DND-41 (cell line): ENCODE measurements at regions not wholly inside any gene's neighbourhood (a gene's known extent, or its start where the extent isn't known, plus 50 kb on each side); places are given as distances from the start of the nearest gene placed in this dataset.

Experiments used
- ATAC-seq: fragments of 200-7000 bp; cut with Tn5 transposase; 3 replicates; pipeline ENCODE4 v1.9.1; 2021; ENCODE audit warnings: low read depth; ENCODE audit not compliant: insufficient read depth
- DNase-seq: peaks from one replicate; pipeline ENCODE4 v3.0.0-alpha.2; 2020
- H2AFZ ChIP-seq: 2 replicates; pipeline ENCODE4 v1.6.0; 2012; ENCODE audit warnings: low read depth, low read length
- H3K27ac ChIP-seq: 2 replicates; pipeline ENCODE4 v1.5.1; 2012; ENCODE audit warnings: low read length, inconsistent platforms
- H3K27me3 ChIP-seq: fragments of 200-600 bp; sonication (generic); 2 replicates; pipeline ENCODE4 v1.6.0; 2012; ENCODE audit warnings: low read length, mild to moderate bottlenecking, inconsistent platforms; ENCODE audit not compliant: insufficient read depth, poor library complexity
- H3K36me3 ChIP-seq: 2 replicates; pipeline ENCODE4 v1.5.1; 2012; ENCODE audit warnings: low read length, inconsistent platforms; ENCODE audit not compliant: insufficient read depth
- H3K4me1 ChIP-seq: 2 replicates; pipeline ENCODE4 v1.5.1; 2012; ENCODE audit warnings: mild to moderate bottlenecking, low read length; ENCODE audit not compliant: insufficient read depth
- H3K4me2 ChIP-seq: 2 replicates; pipeline ENCODE4 v1.6.0; 2012; ENCODE audit warnings: mild to moderate bottlenecking, moderate library complexity, low read length, inconsistent platforms; ENCODE audit not compliant: insufficient read depth
- H3K4me3 ChIP-seq, 2 experiments: fragments of 200-600 bp in 1 of 2; shearing (Covaris generic) in 1 of 2; 2 replicates each; pipeline ENCODE4 v1.5.1; 2012 to 2016; ENCODE audit warnings: inconsistent platforms in 2 of 2, low read length in 2 of 2, mild to moderate bottlenecking in 2 of 2, low read depth in 1 of 2, moderate library complexity in 1 of 2
- H3K79me2 ChIP-seq: 2 replicates; pipeline ENCODE4 v1.6.0; 2012; ENCODE audit warnings: low read length, inconsistent platforms; ENCODE audit not compliant: insufficient read depth
- H3K9ac ChIP-seq: 2 replicates; pipeline ENCODE4 v1.6.0; 2012; ENCODE audit warnings: low read depth, mild to moderate bottlenecking, inconsistent platforms, low read length, moderate library complexity
- H3K9me3 ChIP-seq: 2 replicates; pipeline ENCODE4 v1.5.1; 2012; ENCODE audit warnings: low read length, moderate library complexity, mild to moderate bottlenecking, inconsistent platforms; ENCODE audit not compliant: insufficient read depth, severe bottlenecking
- H4K20me1 ChIP-seq: 2 replicates; pipeline ENCODE4 v1.6.0; 2012; ENCODE audit warnings: low read length; ENCODE audit not compliant: insufficient read depth
- CTCF ChIP-seq: IDR thresholded peaks from 2 replicates; pipeline ENCODE4 v1.5.1; 2012; ENCODE audit warnings: borderline replicate concordance, low read length, moderate library complexity, mild to moderate bottlenecking; ENCODE audit not compliant: poor library complexity, severe bottlenecking; ENCODE audit errors: extremely low read depth
- EZH2 ChIP-seq: IDR thresholded peaks from 3 replicates; pipeline ENCODE4 v1.6.1; 2012; ENCODE audit warnings: borderline replicate concordance, low read depth, mild to moderate bottlenecking, moderate library complexity, low read length, inconsistent platforms; ENCODE audit not compliant: severe bottlenecking

GRCh38 chr10:121058082-121058481, 206.9 kb downstream of the WDR11 start:
- TF ChIP-seq EZH2 (no peak), CTCF (no peak)
- H3K4me2 ChIP-seq = no peak overlapping the region
- DNase-seq = no peak

GRCh38 chr10:121059351-121059750, 208.2 kb downstream of the WDR11 start:
- Histone ChIP-seq H3K4me3 (no peak overlapping the region), H3K27me3 (no peaks in the 10 kb centered on the region), H3K36me3 (no peaks in the 10 kb centered on the region), H4K20me1 (no peaks in the 10 kb centered on the region), H3K27ac (no peak overlapping the region), H3K4me2 (no peak overlapping the region), H3K4me1 (no peaks in the 10 kb centered on the region), H3K9me3 (no peaks in the 10 kb centered on the region), H3K9ac (no peak overlapping the region), H2AFZ (no peak overlapping the region), H3K79me2 (no peaks in the 10 kb centered on the region)
- no peak for DNase-seq
- TF ChIP-seq EZH2 (no peak), CTCF (no peak)
- no peak for ATAC-seq

More at GRCh38 chr10:121058082-121058481, 206.9 kb downstream of the WDR11 start:
- no peak for ATAC-seq
- H3K79me2 ChIP-seq = no peaks in the 10 kb centered on the region
- H3K9me3 ChIP-seq = no peaks in the 10 kb centered on the region
- H3K9ac ChIP-seq = no peak overlapping the region
- no peaks in the 10 kb centered on the region for H4K20me1 ChIP-seq
- no peaks in the 10 kb centered on the region for H3K4me1 ChIP-seq
- H3K4me3 ChIP-seq = no peak overlapping the region
- H3K27ac ChIP-seq = no peak overlapping the region
- H3K27me3 ChIP-seq = no peaks in the 10 kb centered on the region
- no peaks in the 10 kb centered on the region for H3K36me3 ChIP-seq
- H2AFZ ChIP-seq = no peak overlapping the region

- no peak overlapping the region for H3K4me2 ChIP-seq
- no peaks in the 10 kb centered on the region for H3K4me1 ChIP-seq
- no peak overlapping the region for H3K4me3 ChIP-seq
- no peak overlapping the region for H3K27ac ChIP-seq
- no peak overlapping the region for H2AFZ ChIP-seq
- H3K9ac ChIP-seq = no peak overlapping the region
- no peak for TF ChIP-seq CTCF
- TF ChIP-seq EZH2 = no peak
- no peaks in the 10 kb centered on the region for H3K79me2 ChIP-seq
- no peaks in the 10 kb centered on the region for H3K27me3 ChIP-seq
- no peaks in the 10 kb centered on the region for H3K9me3 ChIP-seq
- no peak for ATAC-seq
- H4K20me1 ChIP-seq = no peaks in the 10 kb centered on the region
- no peak for DNase-seq
- H3K36me3 ChIP-seq = no peaks in the 10 kb centered on the region
Observed at GRCh38 chr10:121062115-121062514, 211.0 kb downstream of the WDR11 start.

GRCh38 chr10:121063744-121064143, 212.6 kb downstream of the WDR11 start:
- H3K36me3 ChIP-seq = no peaks in the 10 kb centered on the region
- H3K27me3 ChIP-seq = no peaks in the 10 kb centered on the region
- no peak overlapping the region for H3K4me2 ChIP-seq
- H3K4me1 ChIP-seq = no peaks in the 10 kb centered on the region
- TF ChIP-seq EZH2 (no peak), CTCF (no peak)
- H3K9ac ChIP-seq = no peak overlapping the region
- H3K27ac ChIP-seq = no peak overlapping the region
- H3K4me3 ChIP-seq = no peak overlapping the region
- H2AFZ ChIP-seq = no peak overlapping the region
- no peaks in the 10 kb centered on the region for H4K20me1 ChIP-seq
- ATAC-seq = no peak
- DNase-seq = no peak
- no peaks in the 10 kb centered on the region for H3K79me2 ChIP-seq
- H3K9me3 ChIP-seq = no peaks in the 10 kb centered on the region
